Vagina (tissue), 2 donors: ENCODE measurements at regions not wholly inside any gene's neighbourhood (a gene's known extent, or its start where the extent isn't known, plus 50 kb on each side); places are given as distances from the start of the nearest gene placed in this dataset.
"Not testable (repeated sequence)": the region's sequence is repeated elsewhere in the genome, so short reads cannot be mapped to it uniquely, and the experiment has no call there.

Source experiments
- DNase-seq, 2 donors: peaks; one replicate each; pipeline ENCODE4 v3.0.0-alpha.2; 2017; ENCODE audit errors: extremely low spot score in 2 of 2
- H3K27ac ChIP-seq: fragments of 200-600 bp; sonication (generic); one replicate; pipeline ENCODE4 v1.5.1; 2019
- H3K27me3 ChIP-seq: fragments of 200-600 bp; sonication (generic); one replicate; pipeline ENCODE4 v1.5.1; 2019
- H3K36me3 ChIP-seq, 2 donors: fragments of 200-600 bp; sonication (generic); one replicate each; pipeline ENCODE4 v1.5.1; 2017 to 2019
- H3K4me1 ChIP-seq: fragments of 200-600 bp; sonication (generic); one replicate; pipeline ENCODE4 v1.5.1; 2019
- H3K4me3 ChIP-seq, 2 donors: fragments of 200-600 bp; sonication (generic); 1 replicate in 1 of 2; 2 replicates in 1 of 2; pipeline ENCODE4 v1.5.1; 2016 to 2019
- H3K9me3 ChIP-seq: fragments of 200-600 bp; sonication (generic); one replicate; pipeline ENCODE4 v1.5.1; 2019
- CTCF ChIP-seq, 3 experiments: fragments of 450-650 bp in 2 of 3; fragments of 200-600 bp in 1 of 3; sonication (generic) in 1 of 3; IDR thresholded peaks; one replicate each; pipeline ENCODE4 v1.5.1; 2017 to 2019; ENCODE audit warnings: antibody characterized with exemption in 3 of 3, mild to moderate bottlenecking in 2 of 3, moderate library complexity in 2 of 3
- POLR2A ChIP-seq, 2 donors: fragments of 450-650 bp; IDR thresholded peaks; one replicate each; pipeline ENCODE4 v1.6.1; 2017; ENCODE audit warnings: antibody characterized with exemption in 2 of 2, mild to moderate bottlenecking in 2 of 2, moderate library complexity in 2 of 2
- POLR2AphosphoS5 ChIP-seq, 2 donors: sonication (generic); formaldehyde crosslinking; IDR thresholded peaks; one replicate each; pipeline ENCODE4 v1.9.0; 2017; ENCODE audit warnings: antibody characterized with exemption in 2 of 2, mild to moderate bottlenecking in 2 of 2, low read depth in 1 of 2; ENCODE audit not compliant: insufficient read depth in 1 of 2
- intact Hi-C: fragments of 100-400 bp; cut with DNase I; formaldehyde crosslinking; loops from one replicate; pipeline ENCODE4 v1.15.1; 2023

GRCh38 chr10:23834091-23834490 lies 374.8 kb upstream of the KIAA1217 start:
- DNase-seq, result no peak
- TF ChIP-seq POLR2AphosphoS5 (IDR thresholded peaks at IDR 0.05; ENCODE audit: insufficient read depth in 1 of 2, low read depth in 1 of 2) (no peak), POLR2A (IDR thresholded peaks at IDR 0.05) (no peak), CTCF (IDR thresholded peaks at IDR 0.05) (no peak)
- no peak overlapping the region for H3K27ac ChIP-seq
- H3K27me3 ChIP-seq, result no peaks in the 10 kb centered on the region
- H3K9me3 ChIP-seq, result no peaks in the 10 kb centered on the region
- no peaks in the 10 kb centered on the region for H3K36me3 ChIP-seq
- no peak overlapping the region for H3K4me3 ChIP-seq
- no peaks in the 10 kb centered on the region for H3K4me1 ChIP-seq
- intact Hi-C loops, result no loop called here

DNA sequence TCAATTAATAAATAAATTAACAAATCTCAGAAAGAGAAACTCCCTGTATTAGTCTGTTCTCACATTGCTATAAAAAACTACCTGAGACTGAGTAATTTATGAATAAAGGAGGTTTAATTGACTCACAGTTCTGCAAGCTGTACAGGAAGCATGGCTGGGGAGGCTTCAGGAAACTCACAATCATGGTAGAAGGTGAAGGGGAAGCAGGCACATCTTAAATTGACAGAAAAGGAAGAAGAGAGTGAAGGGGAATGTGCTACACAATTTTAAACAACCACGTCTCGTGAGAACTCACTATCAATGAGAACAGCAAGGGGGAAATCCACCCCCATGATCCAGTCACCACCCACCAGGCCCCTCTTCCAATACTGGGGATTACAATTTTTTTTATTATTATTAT lies 358.3 kb upstream of the KIAA1217 start:
- H3K4me1 ChIP-seq, result no peaks in the 10 kb centered on the region
- no peaks in the 10 kb centered on the region for H3K9me3 ChIP-seq
- no peak overlapping the region for H3K4me3 ChIP-seq
- H3K36me3 ChIP-seq, result no peaks in the 10 kb centered on the region
- no peaks in the 10 kb centered on the region for H3K27me3 ChIP-seq
- DNase-seq, result no peak
- TF ChIP-seq POLR2AphosphoS5 (IDR thresholded peaks at IDR 0.05; ENCODE audit: insufficient read depth in 1 of 2, low read depth in 1 of 2), result no peak
- TF ChIP-seq POLR2A (IDR thresholded peaks at IDR 0.05), result no peak
- TF ChIP-seq CTCF (IDR thresholded peaks at IDR 0.05), result no peak
- no peak overlapping the region for H3K27ac ChIP-seq
- intact Hi-C loops, result no loop called here

GRCh38 chr10:23859598-23859997 lies 349.3 kb upstream of the KIAA1217 start:
- no peaks in the 10 kb centered on the region for H3K4me1 ChIP-seq
- H3K9me3 ChIP-seq, result no peaks in the 10 kb centered on the region
- H3K4me3 ChIP-seq, result no peak overlapping the region
- H3K36me3 ChIP-seq, result no peaks in the 10 kb centered on the region
- no peak overlapping the region for H3K27ac ChIP-seq
- intact Hi-C loops, result no loop called here
- no peaks in the 10 kb centered on the region for H3K27me3 ChIP-seq
- no peak for DNase-seq
- no peak for TF ChIP-seq CTCF (IDR thresholded peaks at IDR 0.05)

- Histone ChIP-seq H3K4me1 (no peaks in the 10 kb centered on the region), H3K27ac (no peak overlapping the region), H3K9me3 (no peaks in the 10 kb centered on the region), H3K4me3 (no peak overlapping the region), H3K36me3 (no peaks in the 10 kb centered on the region), H3K27me3 (no peaks in the 10 kb centered on the region)
- TF ChIP-seq POLR2A (IDR thresholded peaks at IDR 0.05) (no peak), CTCF (IDR thresholded peaks at IDR 0.05) (no peak), POLR2AphosphoS5 (IDR thresholded peaks at IDR 0.05; ENCODE audit: insufficient read depth in 1 of 2, low read depth in 1 of 2) (no peak)
- intact Hi-C loops, result no loop called here
- no peak for DNase-seq
Measured at GRCh38 chr10:23864631-23865147, 344.2 kb upstream of the KIAA1217 start.

GRCh38 chr10:23866985-23867384 lies 342.0 kb upstream of the KIAA1217 start:
- DNase-seq, intact Hi-C loops, H3K4me3 ChIP-seq, H3K36me3 ChIP-seq, H3K4me1 ChIP-seq, H3K9me3 ChIP-seq, H3K27me3 ChIP-seq, H3K27ac ChIP-seq: not testable (repeated sequence)

GRCh38 chr10:23868121-23868520 lies 340.8 kb upstream of the KIAA1217 start:
- Histone ChIP-seq H3K36me3 (no peaks in the 10 kb centered on the region), H3K4me3 (no peak overlapping the region), H3K9me3 (no peaks in the 10 kb centered on the region), H3K4me1 (no peaks in the 10 kb centered on the region), H3K27me3 (no peaks in the 10 kb centered on the region), H3K27ac (no peak overlapping the region)
- no peak for DNase-seq
- intact Hi-C loops, result no loop called here
- TF ChIP-seq CTCF (IDR thresholded peaks at IDR 0.05) (no peak), POLR2A (IDR thresholded peaks at IDR 0.05) (no peak), POLR2AphosphoS5 (IDR thresholded peaks at IDR 0.05; ENCODE audit: insufficient read depth in 1 of 2, low read depth in 1 of 2) (no peak)
